WTC11 (cell line): ENCODE measurements at regions not wholly inside any gene's neighbourhood (a gene's known extent, or its start where the extent isn't known, plus 50 kb on each side); places are given as distances from the start of the nearest gene placed in this dataset.

Experiments used
- ATAC-seq: fragments of 200-7000 bp; cut with Tn5 transposase; 2 replicates; pipeline ENCODE4 v1.10.0; 2021; ENCODE audit warnings: mild to moderate bottlenecking, moderate library complexity
- CTCF ChIA-PET: fragments of 300-600 bp; sonication (Branson Sonifier 250); formaldehyde crosslinking; loops from one replicate; lab custom pipeline; 2021; ENCODE audit warnings: antibody characterized with exemption; lab: Charles Lee
- POLR2A ChIA-PET: fragments of 350-600 bp; sonication (Branson Sonifier 250); formaldehyde crosslinking; loops from one replicate; lab custom pipeline; 2021; ENCODE audit warnings: antibody characterized with exemption; lab: Charles Lee
- DNase-seq: peaks from one replicate; pipeline ENCODE4 v3.0.0; 2021; ENCODE audit warnings: low spot score
- H3K27ac Mint-ChIP-seq: 2 replicates; pipeline ENCODE4 v1.8.0; 2021; ENCODE audit warnings: mixed read lengths
- H3K27me3 Mint-ChIP-seq: 2 replicates; pipeline ENCODE4 v1.8.0; 2021; ENCODE audit warnings: low read depth, mild to moderate bottlenecking, moderate library complexity, mixed read lengths
- H3K36me3 Mint-ChIP-seq: 2 replicates; pipeline ENCODE4 v1.8.0; 2021; ENCODE audit warnings: mixed read lengths
- H3K4me1 Mint-ChIP-seq: 2 replicates; pipeline ENCODE4 v1.8.0; 2022; ENCODE audit warnings: mixed read lengths
- H3K4me3 Mint-ChIP-seq: 2 replicates; pipeline ENCODE4 v1.8.0; 2021; ENCODE audit warnings: mild to moderate bottlenecking, moderate library complexity, mixed read lengths
- H3K9me3 Mint-ChIP-seq: 2 replicates; pipeline ENCODE4 v1.8.0; 2021; ENCODE audit warnings: mixed read lengths
- AFF4 ChIP-seq: sonication (generic); formaldehyde crosslinking; IDR thresholded peaks from 2 replicates; pipeline ENCODE4 v1.8.1; 2023; ENCODE audit warnings: mild to moderate bottlenecking, missing genetic modification reagents, borderline replicate concordance
- ARID4B ChIP-seq: sonication (generic); formaldehyde crosslinking; IDR thresholded peaks from 2 replicates; pipeline ENCODE4 v1.8.0; 2023; ENCODE audit warnings: missing genetic modification reagents, mild to moderate bottlenecking, borderline replicate concordance
- ATF1 ChIP-seq: sonication (generic); formaldehyde crosslinking; IDR thresholded peaks from 2 replicates; pipeline ENCODE4 v1.8.1; 2023; ENCODE audit warnings: mild to moderate bottlenecking, moderate library complexity, missing genetic modification reagents
- ATF3 ChIP-seq: sonication (generic); formaldehyde crosslinking; conservative IDR thresholded peaks from 2 replicates; pipeline ENCODE4 v1.8.1; 2022; ENCODE audit warnings: mild to moderate bottlenecking, missing genetic modification reagents
- CTCF ChIP-seq: fragments of 200-600 bp; IDR thresholded peaks from 2 replicates; pipeline ENCODE4 v1.8.0; 2022; ENCODE audit warnings: antibody characterized with exemption
- ERG ChIP-seq: fragments of 250-450 bp; sonication (Bioruptor Pico); IDR thresholded peaks from 2 replicates; pipeline ENCODE4 v1.8.0; 2021; ENCODE audit warnings: mild to moderate bottlenecking
- MYBL2 ChIP-seq: sonication (generic); formaldehyde crosslinking; IDR thresholded peaks from 2 replicates; pipeline ENCODE4 v1.8.1; 2023; ENCODE audit warnings: mild to moderate bottlenecking, moderate library complexity, missing genetic modification reagents
- RORB ChIP-seq: fragments of 250-450 bp; sonication (Bioruptor Pico); IDR thresholded peaks from 2 replicates; pipeline ENCODE4 v1.9.0; 2021; ENCODE audit warnings: mild to moderate bottlenecking
- SMAD3 ChIP-seq: sonication (generic); formaldehyde crosslinking; IDR thresholded peaks from 2 replicates; pipeline ENCODE4 v1.8.0; 2022; ENCODE audit warnings: missing genetic modification reagents, mild to moderate bottlenecking, borderline replicate concordance
- STAT6 ChIP-seq: sonication (generic); formaldehyde crosslinking; conservative IDR thresholded peaks from 2 replicates; pipeline ENCODE4 v1.8.1; 2023; ENCODE audit warnings: mild to moderate bottlenecking, low read depth, missing genetic modification reagents, moderate library complexity
- USF2 ChIP-seq: sonication (generic); formaldehyde crosslinking; IDR thresholded peaks from 2 replicates; pipeline ENCODE4 v1.8.1; 2023; ENCODE audit warnings: mild to moderate bottlenecking, missing genetic modification reagents, moderate library complexity
- ZNF263 ChIP-seq: sonication (generic); formaldehyde crosslinking; IDR thresholded peaks from 2 replicates; pipeline ENCODE4 v1.8.1; 2022; ENCODE audit warnings: low read depth, mild to moderate bottlenecking, moderate library complexity, missing genetic modification reagents
- ZNF532 ChIP-seq: fragments of 250-450 bp; sonication (Bioruptor Pico); IDR thresholded peaks from 2 replicates; pipeline ENCODE4 v1.9.0; 2021; ENCODE audit warnings: mild to moderate bottlenecking, borderline replicate concordance

GRCh38 chr1:232737917-232738316, 67.3 kb upstream of the MAP10 start:
- no peak for ATAC-seq
- H3K27me3 Mint-ChIP-seq: no peaks in the 10 kb centered on the region; the same call in 1 of the 2 replicates
- DNase-seq: no peak
- no peak overlapping the region for H3K27ac Mint-ChIP-seq
- no peaks in the 10 kb centered on the region for H3K4me1 Mint-ChIP-seq
- TF ChIP-seq ATF3: no peak
- ChIA-PET POLR2A (no interaction called here), CTCF (no interaction called here)
- H3K4me3 Mint-ChIP-seq: no peak overlapping the region
- no peaks in the 10 kb centered on the region for H3K36me3 Mint-ChIP-seq
- H3K9me3 Mint-ChIP-seq: no peaks in the 10 kb centered on the region; the same call in 1 of the 2 replicates

GRCh38 chr1:232743999-232744398, 61.2 kb upstream of the MAP10 start:
- ChIA-PET CTCF (no interaction called here), POLR2A (no interaction called here)
- H3K4me1 Mint-ChIP-seq: peaks cover 9% of the 10 kb centered on the region; the same call in 1 of the 2 replicates
- H3K4me3 Mint-ChIP-seq: no peak overlapping the region
- ATAC-seq: no peak
- H3K36me3 Mint-ChIP-seq: peaks cover 21% of the 10 kb centered on the region
- DNase-seq: no peak
- TF ChIP-seq AFF4 (CRISPR knock-in tag): no peak
- no peak for TF ChIP-seq MYBL2 (CRISPR knock-in tag)
- TF ChIP-seq ZNF532 (CRISPR knock-in tag): no peak
- TF ChIP-seq RORB: no peak
- TF ChIP-seq ZNF263: no peak
- no peak for TF ChIP-seq ATF1 (CRISPR knock-in tag)
- TF ChIP-seq SMAD3: no peak
- no peak for TF ChIP-seq ARID4B (CRISPR knock-in tag)
- TF ChIP-seq STAT6 (CRISPR knock-in tag): no peak
- no peak for TF ChIP-seq USF2 (CRISPR knock-in tag)
- no peak for TF ChIP-seq ERG (CRISPR knock-in tag)
- no peak for TF ChIP-seq CTCF
- no peak overlapping the region for H3K27ac Mint-ChIP-seq
- H3K27me3 Mint-ChIP-seq: peaks cover 1% of the 10 kb centered on the region
- H3K9me3 Mint-ChIP-seq: peaks cover 34% of the 10 kb centered on the region
